K562 (cell line): ENCODE measurements at regions not wholly inside any gene's neighbourhood (a gene's known extent, or its start where the extent isn't known, plus 50 kb on each side); places are given as distances from the start of the nearest gene placed in this dataset.

Experiments
- CBFB ChIP-seq: sonication (generic); formaldehyde crosslinking; IDR thresholded peaks from 2 replicates; pipeline ENCODE4 v1.4.0; 2020; ENCODE audit warnings: mild to moderate bottlenecking, missing genetic modification reagents
- JUND ChIP-seq, 2 experiments: IDR thresholded peaks; 2 replicates in 1 of 2; 3 replicates in 1 of 2; pipeline ENCODE4 v1.6.1; 2011; ENCODE audit warnings: borderline replicate concordance in 2 of 2, low read depth in 2 of 2, low read length in 2 of 2, improper control_type of control experiment in 1 of 2, missing biosample characterization in 1 of 2, missing genetic modification characterization in 1 of 2, missing genetic modification reagents in 1 of 2
- MTA2 ChIP-seq: fragments of 450-650 bp; IDR thresholded peaks from 2 replicates; pipeline ENCODE4 v1.6.1; 2016; ENCODE audit warnings: low read depth
- PRPF4 ChIP-seq: fragments of 200-400 bp; formaldehyde crosslinking; IDR thresholded peaks from one replicate; pipeline ENCODE4 v1.6.1; 2017; ENCODE audit warnings: low read length, low read depth, mild to moderate bottlenecking; ENCODE audit not compliant: insufficient read depth, poor library complexity, severe bottlenecking
- SMARCA4 ChIP-seq: fragments of 450-650 bp; IDR thresholded peaks from 2 replicates; pipeline ENCODE4 v1.6.1; 2016
- TRIM28 ChIP-seq: fragments of 450-650 bp; IDR thresholded peaks from 2 replicates; pipeline ENCODE4 v1.6.1; 2017
- WHSC1 ChIP-seq: IDR thresholded peaks from one replicate; pipeline ENCODE4 v1.6.1; 2012; ENCODE audit warnings: low read length, control low read depth, inconsistent platforms
- ZKSCAN1 ChIP-seq: fragments of 150-350 bp; IDR thresholded peaks from 2 replicates; pipeline ENCODE4 v1.6.1; 2016; ENCODE audit warnings: low read depth, low read length
- ZNF561 ChIP-seq: fragments of 450-650 bp; formaldehyde crosslinking; conservative IDR thresholded peaks from 2 replicates; pipeline ENCODE4 v1.4.0; 2020; ENCODE audit warnings: mild to moderate bottlenecking, moderate library complexity
- ZNF644 ChIP-seq: fragments of 200-800 bp; sonication (Bioruptor generic); IDR thresholded peaks from 2 replicates; pipeline ENCODE4 v1.6.1; 2016; ENCODE audit warnings: low read depth, missing genetic modification characterization, missing compliant biosample characterization
- TF ChIP-seq, protein P1 (sequence below): fragments of 450-650 bp; IDR thresholded peaks from 2 replicates; pipeline ENCODE4 v1.6.1; 2017; ENCODE audit warnings: mild to moderate bottlenecking, moderate library complexity

DNA sequence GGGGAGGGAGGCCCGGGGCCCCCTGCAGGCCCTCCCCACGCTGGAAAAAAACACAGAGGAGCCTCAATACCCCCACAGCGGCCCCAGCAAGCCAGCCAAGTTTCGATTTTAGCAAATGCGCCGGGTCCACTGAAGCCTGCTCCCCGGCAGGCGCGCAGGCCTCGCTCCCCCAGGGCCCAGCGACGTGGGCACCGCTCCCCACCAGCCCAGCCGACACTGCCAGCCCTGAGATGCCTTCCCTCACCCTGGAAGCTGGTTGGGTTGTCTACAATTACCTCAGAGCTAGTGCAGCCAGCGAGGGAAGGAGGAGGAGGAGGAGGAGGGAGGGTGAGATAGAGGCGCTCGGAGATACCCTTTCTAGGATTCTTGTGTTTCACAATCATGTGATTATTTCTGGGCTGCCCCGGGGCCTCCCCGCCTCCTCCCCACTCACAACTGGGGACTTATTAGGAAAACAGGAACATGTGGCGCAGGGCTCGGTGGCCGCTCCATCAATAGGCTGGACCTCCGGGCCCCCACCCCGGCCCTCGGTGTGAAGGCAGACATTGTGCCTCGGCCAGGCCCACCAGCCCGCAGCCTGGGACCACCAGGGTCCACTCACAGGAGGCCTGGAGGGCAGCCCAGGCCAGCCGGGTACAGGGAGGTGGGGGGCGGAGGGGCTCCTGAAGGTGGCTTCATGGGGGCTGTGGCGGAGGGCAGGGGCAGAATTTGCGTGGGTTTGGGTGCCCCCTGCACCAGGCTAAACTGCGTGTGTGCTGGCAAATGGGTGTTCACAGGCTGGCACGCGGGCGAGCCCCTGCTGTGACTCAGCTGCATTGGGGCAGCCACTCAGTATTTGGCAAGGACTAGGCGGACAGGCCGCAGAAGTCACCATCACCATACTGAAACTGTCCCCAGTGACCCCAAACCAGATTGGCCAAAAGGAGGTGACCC lies 109.9 kb downstream of the NCOR2 start:
- TF ChIP-seq PRPF4 (no peak), ZKSCAN1 (no peak), CBFB (CRISPR knock-in tag) (no peak), TRIM28 (no peak), MTA2 (no peak), SMARCA4 (no peak), JUND (IDR thresholded peaks at IDR 0.05; ENCODE audit: borderline replicate concordance, low read depth, low read length) (no peak), JUND (tag; IDR thresholded peaks at IDR 0.05; ENCODE audit: borderline replicate concordance, low read depth, low read length) (no peak), ZNF561 (no peak), WHSC1 (no peak), ZNF644 (tag) (no peak)
- TF ChIP-seq, protein P1, sequence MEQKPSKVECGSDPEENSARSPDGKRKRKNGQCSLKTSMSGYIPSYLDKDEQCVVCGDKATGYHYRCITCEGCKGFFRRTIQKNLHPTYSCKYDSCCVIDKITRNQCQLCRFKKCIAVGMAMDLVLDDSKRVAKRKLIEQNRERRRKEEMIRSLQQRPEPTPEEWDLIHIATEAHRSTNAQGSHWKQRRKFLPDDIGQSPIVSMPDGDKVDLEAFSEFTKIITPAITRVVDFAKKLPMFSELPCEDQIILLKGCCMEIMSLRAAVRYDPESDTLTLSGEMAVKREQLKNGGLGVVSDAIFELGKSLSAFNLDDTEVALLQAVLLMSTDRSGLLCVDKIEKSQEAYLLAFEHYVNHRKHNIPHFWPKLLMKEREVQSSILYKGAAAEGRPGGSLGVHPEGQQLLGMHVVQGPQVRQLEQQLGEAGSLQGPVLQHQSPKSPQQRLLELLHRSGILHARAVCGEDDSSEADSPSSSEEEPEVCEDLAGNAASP = no peak
